ENCODE measurements at regions not wholly inside any gene's neighbourhood (a gene's known extent, or its start where the extent isn't known, plus 50 kb on each side); places are given as distances from the start of the nearest gene placed in this dataset.

DNA sequence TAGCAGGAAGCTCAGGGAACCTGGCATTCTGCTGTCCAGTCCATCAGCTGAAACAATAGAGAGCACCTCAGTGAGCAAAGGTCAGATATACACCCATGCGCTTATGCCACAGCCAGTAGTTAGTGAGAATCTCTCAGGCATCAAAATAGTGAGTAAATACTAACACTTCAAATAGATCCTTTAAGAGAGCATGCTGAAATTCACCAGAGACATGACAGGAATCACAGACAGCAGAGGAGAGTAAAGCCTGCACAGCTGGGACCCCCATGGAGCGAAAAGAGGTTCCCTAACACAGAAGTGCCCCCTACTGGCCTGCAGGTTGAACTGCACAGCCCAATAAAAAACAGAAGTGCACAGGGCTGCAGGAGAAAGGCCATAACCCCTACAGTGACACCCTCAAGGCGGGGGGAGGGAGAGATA lies 57.6 kb upstream of the ANTXRL start:
- no peak for DNase-seq

DNA sequence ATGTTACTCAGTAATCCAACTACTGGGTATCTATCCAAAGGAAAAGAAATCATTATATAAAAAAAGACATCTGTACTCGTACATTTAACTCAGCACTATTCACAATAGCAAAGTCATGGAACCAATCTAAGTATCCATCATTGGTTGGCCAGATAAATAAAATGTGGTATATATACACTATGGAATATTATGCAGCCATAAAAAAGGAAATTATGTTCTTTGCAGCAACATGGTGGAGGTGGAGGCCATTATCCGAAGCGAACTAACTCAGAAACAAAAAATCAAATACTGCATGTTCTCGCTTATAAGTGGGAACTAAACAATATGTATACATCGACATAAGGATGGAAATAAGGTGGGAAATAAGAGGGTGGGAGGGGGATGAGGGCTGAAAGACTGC lies 56.2 kb upstream of the ANTXRL start:
- DNase-seq = no peak

DNA sequence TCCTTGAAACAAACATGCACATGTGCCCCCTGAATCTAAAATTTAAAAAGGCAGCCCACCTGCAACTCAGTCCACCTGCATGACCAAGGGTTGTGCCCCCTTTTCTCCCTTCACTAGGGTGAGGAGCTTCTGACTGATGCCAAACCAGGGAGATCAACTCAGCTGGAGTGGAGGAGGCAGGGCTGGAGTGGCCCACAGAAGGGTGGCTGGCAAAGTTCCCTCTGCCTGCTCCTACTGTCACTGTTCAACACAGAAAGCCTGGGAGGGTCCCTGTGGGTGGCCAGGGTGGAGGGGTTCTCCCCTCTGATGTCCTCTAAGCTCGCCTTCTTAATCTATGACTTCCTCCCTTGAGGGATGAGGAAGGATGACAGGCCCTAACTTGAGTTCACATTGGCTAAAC lies 55.7 kb upstream of the ANTXRL start:
- no peak for DNase-seq

DNA sequence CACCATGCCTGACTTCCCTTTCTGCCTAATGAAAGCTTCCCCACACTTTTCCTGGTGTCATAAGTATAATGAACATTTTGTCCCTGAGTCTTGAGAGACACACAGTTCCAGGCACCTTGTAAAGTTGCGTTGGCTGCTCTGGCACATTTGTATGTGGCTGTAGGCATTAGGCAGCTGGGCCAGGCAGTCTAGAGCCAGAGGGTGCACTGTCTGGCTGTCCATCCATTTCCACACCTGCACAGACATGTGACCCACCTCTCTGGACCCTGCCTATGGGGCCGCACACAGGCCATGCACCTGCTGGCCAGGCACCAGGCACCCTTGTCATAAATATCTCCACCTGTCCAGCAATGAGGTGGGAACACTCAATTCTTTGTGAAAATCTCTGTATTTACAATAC lies 54.7 kb upstream of the ANTXRL start:
- no peak for DNase-seq

DNA sequence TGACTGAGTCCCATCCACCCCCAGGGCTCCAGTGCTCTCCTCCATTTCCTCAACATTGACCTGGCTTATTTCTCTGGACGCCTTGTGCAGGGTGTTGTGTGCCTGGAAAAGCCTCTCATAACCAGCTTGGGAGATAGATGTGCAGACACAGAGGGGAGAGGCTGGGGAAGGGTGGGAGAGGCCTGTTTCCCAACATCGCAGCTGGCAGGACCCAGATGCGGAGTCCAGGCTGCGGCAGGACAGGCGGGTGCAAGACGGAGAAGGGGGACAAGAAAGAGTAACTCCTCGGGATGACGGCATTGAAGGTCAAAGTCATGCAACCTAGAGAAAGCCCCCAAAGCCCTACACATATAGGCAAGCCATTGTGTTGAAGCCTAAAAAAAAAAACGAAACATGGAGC lies 54.1 kb upstream of the ANTXRL start:
- no peak for DNase-seq

DNA sequence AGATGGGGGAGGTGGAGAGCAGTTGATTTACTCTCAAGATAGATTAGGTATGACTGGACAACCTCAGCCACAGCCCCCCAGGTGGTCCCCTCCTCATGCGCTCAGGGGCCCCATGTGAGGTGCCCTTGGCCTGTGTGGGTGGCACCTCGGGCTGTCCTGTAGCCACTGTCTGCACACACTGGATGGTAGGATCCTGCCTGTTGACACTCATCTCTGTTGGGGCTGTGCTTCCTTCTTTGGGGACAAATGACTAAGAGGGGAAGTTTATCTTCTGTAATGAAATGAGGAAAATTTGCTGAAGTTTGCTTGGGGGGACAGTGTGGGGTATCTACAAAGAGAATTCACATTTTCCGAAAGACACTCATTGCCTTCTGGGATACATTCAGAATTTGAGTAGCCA lies 53.6 kb upstream of the ANTXRL start:
- no peak for DNase-seq

DNA sequence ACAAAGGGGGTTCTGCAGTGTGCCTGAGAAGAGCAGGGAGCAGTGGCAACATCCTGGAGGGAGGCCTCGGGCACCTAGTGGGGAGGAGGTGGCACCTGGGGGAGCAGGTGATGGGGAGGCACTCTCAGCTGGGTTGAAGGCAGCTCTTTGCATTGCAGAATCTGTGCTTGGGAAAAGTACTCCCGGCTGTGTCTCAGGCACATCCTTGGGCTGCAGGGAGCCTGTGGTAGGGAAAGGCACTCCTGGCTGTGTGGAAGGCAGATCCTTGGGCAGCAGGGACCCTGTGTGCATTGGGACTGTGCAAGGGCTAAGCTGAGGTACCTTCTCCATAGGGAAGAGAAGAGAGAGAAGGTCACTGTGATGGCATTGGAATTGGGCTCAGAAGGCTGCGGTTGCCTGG lies 52.8 kb upstream of the ANTXRL start:
- no peak for DNase-seq

DNA sequence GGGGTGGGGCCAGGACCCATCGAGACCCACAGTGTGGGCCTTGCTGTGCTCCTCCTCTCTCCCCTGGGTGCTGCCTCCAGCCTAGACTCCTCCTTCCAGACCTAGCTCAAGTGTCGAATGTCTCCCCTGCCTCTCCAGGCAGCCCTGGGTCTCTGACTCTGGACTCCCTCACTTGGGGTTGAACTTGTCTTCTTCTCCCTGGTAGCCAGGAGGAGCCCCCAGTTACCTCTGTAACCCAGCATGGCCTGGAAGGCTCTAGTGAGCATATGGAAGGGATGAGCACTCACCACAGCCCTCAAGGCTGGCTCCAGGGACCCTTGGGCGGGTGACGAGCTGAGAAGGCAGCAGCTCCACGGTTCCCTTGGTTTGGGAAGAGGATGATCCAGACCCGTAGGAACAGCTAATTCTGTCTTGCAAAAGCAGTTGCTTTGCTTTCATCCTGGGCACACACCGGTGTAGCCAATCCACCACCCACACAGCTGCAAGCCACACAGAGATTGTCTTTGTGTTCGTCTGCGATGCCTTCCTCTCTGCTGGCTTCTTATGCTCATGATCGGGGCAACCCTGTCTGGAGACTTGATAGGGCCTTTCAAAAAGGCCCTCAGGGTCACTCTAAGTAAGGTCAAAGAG lies 52.3 kb upstream of the ANTXRL start:
- DNase-seq = no peak

DNA sequence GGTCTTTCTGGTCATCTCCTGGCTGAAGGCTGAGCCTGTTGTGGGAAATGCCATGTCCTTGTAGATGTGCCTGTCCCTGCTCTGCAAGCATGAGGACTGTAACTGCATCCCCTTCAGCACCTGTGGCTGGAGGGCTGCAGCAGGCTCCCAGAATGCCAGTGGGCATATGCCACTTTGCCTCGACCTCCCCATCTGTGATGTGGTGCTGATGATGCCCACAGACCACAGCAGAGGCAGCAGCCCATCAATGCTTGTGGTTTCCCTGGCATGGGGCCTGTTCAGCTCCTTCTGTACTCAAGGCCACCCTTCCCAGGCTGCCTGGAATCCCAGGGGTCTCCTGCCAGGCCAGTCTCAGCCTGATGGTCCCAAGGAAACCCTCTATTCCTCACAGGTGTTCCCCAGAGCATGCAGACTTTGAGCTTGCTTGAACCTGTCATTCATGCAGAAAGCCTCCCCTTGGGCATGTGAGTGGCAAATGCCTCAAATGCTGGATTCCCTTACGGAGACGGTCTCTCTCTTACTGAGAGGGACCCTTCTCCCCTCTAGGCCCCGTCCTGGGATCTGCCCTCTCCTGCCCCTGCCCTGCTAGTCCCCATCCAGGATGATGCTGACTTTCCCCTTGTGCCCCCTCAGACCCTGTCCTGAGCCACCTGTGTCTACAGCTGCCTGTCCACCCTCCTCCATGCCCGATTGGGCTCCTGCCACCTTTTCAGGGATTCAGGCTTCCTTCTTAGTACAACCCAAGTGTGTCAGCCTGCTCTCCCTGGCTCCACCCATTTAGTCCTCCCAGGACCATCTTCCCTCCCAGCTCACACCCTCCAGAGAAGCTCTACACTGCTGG lies 50.9 kb upstream of the ANTXRL start:
- DNase-seq = no peak

DNA sequence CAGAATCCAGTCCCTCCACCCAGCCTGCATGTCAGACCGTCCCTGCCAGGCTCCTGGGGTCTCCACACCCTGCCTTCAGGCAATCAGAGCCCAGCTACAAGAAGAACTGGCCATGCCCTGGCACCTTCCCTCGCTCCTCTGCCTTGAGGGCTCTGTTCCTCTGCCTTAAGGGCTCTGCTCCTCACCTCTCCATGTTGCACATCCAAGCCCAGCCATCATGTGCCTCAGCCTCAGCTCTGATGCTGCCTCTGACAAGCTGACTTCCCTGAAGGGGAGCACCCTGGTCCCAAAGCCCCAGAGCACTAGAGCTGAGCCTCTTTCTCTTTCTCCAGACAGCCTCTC lies 50.3 kb upstream of the ANTXRL start:
- no peak for DNase-seq

DNA sequence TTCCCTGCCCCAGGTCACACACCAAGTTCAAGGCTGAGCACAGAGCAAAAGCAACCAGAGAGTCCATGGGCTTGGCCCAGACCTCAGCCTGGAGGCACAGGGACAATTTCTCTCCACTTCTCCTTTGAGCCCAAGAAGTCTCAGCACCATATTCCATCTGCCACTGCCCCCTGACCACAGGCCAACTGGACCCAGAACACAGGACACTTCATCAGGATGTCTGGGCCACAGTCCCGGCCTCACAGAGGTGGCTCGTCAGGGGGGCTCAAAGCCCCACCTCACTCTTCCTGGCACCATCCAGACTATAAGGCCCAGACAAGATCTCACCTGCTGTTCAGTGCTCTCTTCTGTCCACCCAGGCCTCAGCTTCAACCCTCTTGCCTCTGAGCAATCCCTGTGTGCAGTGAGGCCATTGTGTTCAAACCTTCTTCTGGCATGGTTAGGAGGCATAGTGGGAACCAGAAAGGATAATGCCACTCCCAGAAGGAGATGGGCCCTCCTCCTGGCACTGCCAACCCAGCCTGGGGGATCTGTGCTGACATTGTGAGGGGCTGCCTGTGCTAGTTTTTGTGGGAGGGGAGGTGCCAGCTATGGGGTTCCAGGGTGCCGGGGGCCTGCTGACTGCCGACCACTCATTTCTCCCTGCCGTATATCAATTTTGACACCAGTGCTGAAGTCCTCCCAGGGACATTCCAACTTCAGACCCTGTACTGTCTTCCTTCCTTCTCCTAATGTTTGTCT lies 49.7 kb upstream of the ANTXRL start:
- no peak for DNase-seq
